AG10803 (cell line): ENCODE measurements at regions not wholly inside any gene's neighbourhood (a gene's known extent, or its start where the extent isn't known, plus 50 kb on each side); places are given as distances from the start of the nearest gene placed in this dataset.

Experiments
- DNase-seq: peaks from one replicate; pipeline ENCODE4 v3.0.0; 2010; ENCODE audit warnings: low read depth
- H3K4me3 ChIP-seq: 2 replicates; pipeline ENCODE4 v1.5.1; 2011; ENCODE audit warnings: mild to moderate bottlenecking, low read length, control low read depth
- CTCF ChIP-seq: conservative IDR thresholded peaks from 2 replicates; pipeline ENCODE4 v1.5.1; 2011; ENCODE audit warnings: mild to moderate bottlenecking, low read length, control low read depth, inconsistent platforms

GRCh38 chr6:170483413-170483812, 69.7 kb downstream of the PSMB1 start:
- DNase-seq, result no peak
- H3K4me3 ChIP-seq, result no peak overlapping the region
- TF ChIP-seq CTCF, result no peak

- no peak; the same call in 1 of the 2 replicates for TF ChIP-seq CTCF
- DNase-seq, result no peak
- no peak overlapping the region for H3K4me3 ChIP-seq
Observed at GRCh38 chr6:170480050-170480692, 72.9 kb downstream of the PSMB1 start.

GRCh38 chr6:170476360-170476759, 76.7 kb downstream of the PSMB1 start:
- H3K4me3 ChIP-seq, result no peak overlapping the region
- no peak for TF ChIP-seq CTCF
- no peak for DNase-seq

GRCh38 chr6:170475118-170475517, 78.0 kb downstream of the PSMB1 start:
- no peak for TF ChIP-seq CTCF
- H3K4me3 ChIP-seq, result no peak overlapping the region
- DNase-seq, result no peak

GRCh38 chr6:170473801-170474200, 79.3 kb downstream of the PSMB1 start:
- no peak for TF ChIP-seq CTCF
- no peak overlapping the region for H3K4me3 ChIP-seq
- DNase-seq, result no peak

- DNase-seq, result no peak
- no peak overlapping the region for H3K4me3 ChIP-seq
- TF ChIP-seq CTCF, result no peak
Observed at GRCh38 chr6:170473301-170473717, 79.8 kb downstream of the PSMB1 start.

- H3K4me3 ChIP-seq, result no peak overlapping the region
- no peak for TF ChIP-seq CTCF
- DNase-seq, result no peak
Observed at GRCh38 chr6:170471491-170471890, 81.6 kb downstream of the PSMB1 start.
